ENCODE measurements at regions not wholly inside any gene's neighbourhood (a gene's known extent, or its start where the extent isn't known, plus 50 kb on each side); places are given as distances from the start of the nearest gene placed in this dataset.

DNA sequence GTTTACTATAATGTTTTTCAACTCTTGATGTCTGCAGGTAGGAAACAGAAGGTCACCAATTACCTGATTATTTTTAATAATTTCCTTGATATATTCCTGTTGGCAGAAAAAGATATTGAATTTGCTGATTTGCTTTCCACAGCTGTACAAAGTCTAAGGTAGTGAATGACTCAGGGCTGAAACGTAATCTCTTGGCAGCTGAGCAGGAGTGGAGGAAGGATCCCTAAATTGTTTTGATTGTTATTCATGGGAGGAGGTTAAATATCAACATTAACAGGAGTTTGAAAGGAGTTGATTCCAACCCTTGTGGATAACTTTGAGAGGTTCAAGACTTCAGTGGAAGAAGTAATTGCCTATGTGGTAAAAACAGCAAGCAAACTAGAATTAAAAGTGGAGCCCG is 345.2 kb upstream of the SLC8A1 start:
- TF ChIP-seq CTCF (IDR thresholded peaks at IDR 0.05): no peak
- DNase-seq (ENCODE audit: low spot score in 2 of 2): no peak
- intact Hi-C loops (cut with DNase I): no loop called here

GRCh38 chr2:40803900-40804299 is 352.0 kb upstream of the SLC8A1 start:
- Histone ChIP-seq H3K4me3 (no peak overlapping the region), H3K27ac (no peak overlapping the region), H3K4me1 (no peaks in the 10 kb centered on the region), H3K27me3 (no peaks in the 10 kb centered on the region), H3K36me3 (no peaks in the 10 kb centered on the region), H3K9me3 (no peaks in the 10 kb centered on the region)
- intact Hi-C loops (cut with DNase I): no loop called here
- no peak for DNase-seq (ENCODE audit: low spot score in 2 of 2)
- no peak for TF ChIP-seq CTCF (IDR thresholded peaks at IDR 0.05)

More for the DNA sequence above, 345.2 kb upstream of the SLC8A1 start:
- Histone ChIP-seq H3K9me3 (no peaks in the 10 kb centered on the region), H3K4me1 (no peaks in the 10 kb centered on the region), H3K27ac (no peak overlapping the region), H3K36me3 (no peaks in the 10 kb centered on the region), H3K27me3 (no peaks in the 10 kb centered on the region), H3K4me3 (no peak overlapping the region)

DNA sequence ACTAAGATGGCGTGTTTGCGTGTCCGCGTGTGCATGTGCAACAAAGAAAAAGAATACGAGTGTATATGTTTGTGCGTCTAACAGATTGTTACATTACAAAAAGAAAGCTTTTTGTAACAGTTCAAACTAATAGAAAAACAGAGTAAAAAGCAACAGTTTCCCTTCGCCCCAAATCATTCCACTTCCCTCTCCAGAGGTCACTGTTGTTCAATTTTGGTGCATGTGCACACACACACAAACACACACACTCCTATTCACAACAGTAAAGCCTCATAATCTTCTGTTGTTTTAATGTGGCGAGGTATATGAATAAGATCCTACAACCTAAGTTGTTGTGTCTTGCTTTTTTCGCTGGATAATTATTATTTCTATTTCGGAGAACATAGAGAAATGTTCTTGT is 357.3 kb upstream of the SLC8A1 start:
- Histone ChIP-seq H3K9me3 (no peaks in the 10 kb centered on the region), H3K4me3 (no peak overlapping the region), H3K4me1 (no peaks in the 10 kb centered on the region), H3K36me3 (no peaks in the 10 kb centered on the region), H3K27me3 (no peaks in the 10 kb centered on the region), H3K27ac (no peak overlapping the region)
- intact Hi-C loops (cut with DNase I): no loop called here
- no peak for DNase-seq (ENCODE audit: low spot score in 2 of 2)
- TF ChIP-seq CTCF (IDR thresholded peaks at IDR 0.05): no peak

GRCh38 chr2:40814616-40815015 is 362.7 kb upstream of the SLC8A1 start:
- TF ChIP-seq CTCF (IDR thresholded peaks at IDR 0.05): no peak
- Histone ChIP-seq H3K4me3 (no peak overlapping the region), H3K36me3 (no peaks in the 10 kb centered on the region), H3K27me3 (no peaks in the 10 kb centered on the region), H3K27ac (no peak overlapping the region), H3K4me1 (no peaks in the 10 kb centered on the region), H3K9me3 (no peaks in the 10 kb centered on the region)
- intact Hi-C loops (cut with DNase I): no loop called here
- DNase-seq (ENCODE audit: low spot score in 2 of 2): no peak

DNA sequence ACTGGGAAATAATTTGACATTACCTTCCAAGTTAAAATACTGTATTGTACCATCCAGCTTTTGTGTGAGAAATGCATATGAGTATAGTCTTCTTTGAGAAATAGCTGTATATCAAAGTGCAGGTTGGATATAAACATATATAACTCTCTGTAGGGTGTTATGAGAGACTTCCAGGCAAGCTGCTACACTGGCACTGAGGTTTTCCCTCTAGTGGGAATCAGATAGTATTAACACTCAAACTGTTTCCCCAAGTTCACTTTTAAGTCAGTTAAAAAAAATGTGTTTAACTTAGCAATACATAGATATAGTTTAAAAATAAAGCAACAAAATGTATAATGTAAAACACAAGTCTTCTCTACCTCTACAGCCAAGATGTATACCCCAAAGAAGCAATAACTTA is 368.4 kb upstream of the SLC8A1 start:
- Histone ChIP-seq H3K27ac (no peak overlapping the region), H3K27me3 (no peaks in the 10 kb centered on the region), H3K36me3 (no peaks in the 10 kb centered on the region), H3K4me1 (no peaks in the 10 kb centered on the region), H3K4me3 (no peak overlapping the region), H3K9me3 (no peaks in the 10 kb centered on the region)
- no peak for DNase-seq (ENCODE audit: low spot score in 2 of 2)
- intact Hi-C loops (cut with DNase I): no loop called here
- TF ChIP-seq CTCF (IDR thresholded peaks at IDR 0.05): no peak

GRCh38 chr2:40823478-40823877 is 371.6 kb upstream of the SLC8A1 start:
- Histone ChIP-seq H3K4me1 (no peaks in the 10 kb centered on the region), H3K4me3 (no peak overlapping the region), H3K36me3 (no peaks in the 10 kb centered on the region), H3K9me3 (no peaks in the 10 kb centered on the region), H3K27ac (no peak overlapping the region), H3K27me3 (no peaks in the 10 kb centered on the region)
- TF ChIP-seq CTCF (IDR thresholded peaks at IDR 0.05): no peak
- intact Hi-C loops (cut with DNase I): no loop called here
- DNase-seq (ENCODE audit: low spot score in 2 of 2): no peak

Data from ascending aorta (tissue), 2 donors.